ENCODE measurements at regions not wholly inside any gene's neighbourhood (a gene's known extent, or its start where the extent isn't known, plus 50 kb on each side); places are given as distances from the start of the nearest gene placed in this dataset.

GRCh38 chr1:190747704-190748103 is 270.0 kb upstream of the BRINP3 start:
- in situ Hi-C loops (cut with HindIII; ENCODE audit: extremely low pct_ligation_motif_present, low pct_unique_long_range_greater_than_20kb): no loop called here
- CTCF ChIA-PET (ENCODE audit: low intra/inter-chr PET ratio, low total read pairs): no interaction called here
- FAIRE-seq: no peak

More at GRCh38 chr1:190747704-190748103, 270.0 kb upstream of the BRINP3 start:
- H3K27ac ChIP-seq (ENCODE audit: extremely low read length, insufficient read depth, low read length): no peak overlapping the region
- H3K9ac ChIP-seq (ENCODE audit: insufficient read depth, low read depth, low read length): no peak overlapping the region
- no peaks in the 10 kb centered on the region for H3K27me3 ChIP-seq (ENCODE audit: control insufficient read depth in 1 of 2, insufficient read depth in 2 of 2, low read length in 2 of 2)
- H3K4me1 ChIP-seq (ENCODE audit: insufficient read depth, low read length): no peaks in the 10 kb centered on the region
- BruUV-seq (replicated peaks): no TSS peak
- DNase-seq (ENCODE audit: low spot score): no peak
- H3K36me3 ChIP-seq (replicated peaks in 1 of 2; ENCODE audit: control insufficient read depth in 1 of 2, insufficient read depth in 2 of 2, low read length in 2 of 2): no peaks in the 10 kb centered on the region
- TF ChIP-seq ZNF3 (CRISPR knock-in tag; IDR thresholded peaks at IDR 0.05) (no peak), THAP8 (CRISPR knock-in tag; IDR thresholded peaks at IDR 0.05; ENCODE audit: borderline replicate concordance) (no peak), MNT (IDR thresholded peaks at IDR 0.05) (no peak), ZFYVE20 (CRISPR knock-in tag; IDR thresholded peaks at IDR 0.05; ENCODE audit: borderline replicate concordance, low read depth) (no peak), BCL6 (CRISPR knock-in tag; IDR thresholded peaks at IDR 0.05) (no peak), CBX5 (CRISPR knock-in tag; IDR thresholded peaks at IDR 0.05; ENCODE audit: borderline replicate concordance) (no peak), NBN (conservative IDR thresholded peaks at IDR 0.05) (no peak), NR2F2 (IDR thresholded peaks at IDR 0.05; ENCODE audit: borderline replicate concordance, low read depth) (no peak), PHF21A (CRISPR knock-in tag; IDR thresholded peaks at IDR 0.05) (no peak), ZNF761 (CRISPR knock-in tag; conservative IDR thresholded peaks at IDR 0.05) (no peak), ZNF296 (CRISPR knock-in tag; conservative IDR thresholded peaks at IDR 0.05) (no peak), ZNF512 (CRISPR knock-in tag; IDR thresholded peaks at IDR 0.05) (no peak), BCLAF1 (IDR thresholded peaks at IDR 0.05) (no peak), REXO4 (CRISPR knock-in tag; IDR thresholded peaks at IDR 0.05; ENCODE audit: borderline replicate concordance) (no peak), NR0B2 (CRISPR knock-in tag; IDR thresholded peaks at IDR 0.05) (no peak)
- no peak for ATAC-seq
- H3K79me2 ChIP-seq (ENCODE audit: insufficient read depth, low read length): no peaks in the 10 kb centered on the region
- POLR2A ChIA-PET: no interaction called here
- no peaks in the 10 kb centered on the region for H4K20me1 ChIP-seq (ENCODE audit: insufficient read depth, low read length)
- H3K9me3 ChIP-seq (ENCODE audit: low read length): no peaks in the 10 kb centered on the region
- intact Hi-C loops (cut with micrococcal nuclease; ENCODE audit: unreplicated experiment): no loop called here
- no peak overlapping the region for H3K4me3 ChIP-seq (replicated peaks in 1 of 3; ENCODE audit: insufficient read depth in 1 of 3, low read depth in 2 of 3, low read length in 3 of 3)
- no peak overlapping the region for H3K4me2 ChIP-seq (ENCODE audit: low read depth, low read length)
- no peak overlapping the region for H2AFZ ChIP-seq (ENCODE audit: low read length)

Data from HepG2 (cell line).